ENCODE measurements at regions not wholly inside any gene's neighbourhood (a gene's known extent, or its start where the extent isn't known, plus 50 kb on each side); places are given as distances from the start of the nearest gene placed in this dataset.

DNA sequence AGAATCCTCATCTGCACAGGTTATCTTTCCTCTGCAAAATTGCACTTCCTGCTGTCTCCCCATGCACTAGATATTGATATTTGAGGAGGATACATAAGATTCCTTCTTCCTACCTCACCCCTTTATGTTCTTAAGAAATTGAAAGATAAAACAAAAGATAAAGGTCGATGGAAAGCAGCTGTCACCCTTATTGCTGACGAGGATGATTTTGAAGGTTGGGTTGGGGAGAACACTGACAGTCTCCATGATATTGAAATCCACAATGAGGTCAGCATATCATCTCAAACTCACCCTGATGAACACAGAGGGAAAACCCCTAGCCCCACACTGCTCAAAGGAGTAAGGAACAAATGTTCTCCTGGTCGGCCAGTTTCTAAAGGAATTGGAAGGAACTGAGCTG, 110.6 kb upstream of the FUT9 start:
- Histone ChIP-seq H3K36me3 (ENCODE audit: control insufficient read depth in 2 of 2, insufficient read depth in 2 of 2, low read length in 1 of 2) (no peaks in the 10 kb centered on the region), H3K79me2 (ENCODE audit: control insufficient read depth, insufficient read depth, low read length) (no peaks in the 10 kb centered on the region), H3K4me1 (ENCODE audit: control insufficient read depth, insufficient read depth, low read length) (no peaks in the 10 kb centered on the region), H2AFZ (ENCODE audit: control insufficient read depth, low read depth, low read length) (no peak overlapping the region), H3K4me2 (ENCODE audit: control insufficient read depth, insufficient read depth) (no peak overlapping the region), H3K9me3 (replicated peaks; ENCODE audit: control insufficient read depth, insufficient read depth, low read length) (no peaks in the 10 kb centered on the region), H3K9ac (ENCODE audit: control insufficient read depth, insufficient read depth, low read length) (no peak overlapping the region), H3K27me3 (replicated peaks in 1 of 2; ENCODE audit: control insufficient read depth in 2 of 2, insufficient read depth in 2 of 2, low read length in 1 of 2) (no peaks in the 10 kb centered on the region), H4K20me1 (ENCODE audit: control insufficient read depth, insufficient read depth) (no peaks in the 10 kb centered on the region), H3K27ac (ENCODE audit: control insufficient read depth, insufficient read depth) (no peak overlapping the region), H3K4me3 (no peak overlapping the region)
- ChIA-PET POLR2A (no interaction called here), CTCF (no interaction called here), SMC1A (ENCODE audit: uncharacterized antibody, unreplicated experiment) (no interaction called here), RAD21 (ENCODE audit: unreplicated experiment) (no interaction called here)
- in situ Hi-C loops (cut with MboI) = no loop called here
- DNase-seq (ENCODE audit: low read depth, low spot score) (no peak), FAIRE-seq (no peak), ATAC-seq (no peak)
- intact Hi-C loops (cut with micrococcal nuclease; ENCODE audit: unreplicated experiment) = no loop called here
- TF ChIP-seq RB1 (IDR thresholded peaks at IDR 0.05; ENCODE audit: borderline replicate concordance) (no peak), BACH1 (IDR thresholded peaks at IDR 0.05; ENCODE audit: borderline replicate concordance) (no peak), GATAD2B (conservative IDR thresholded peaks at IDR 0.05; ENCODE audit: low read depth) (no peak), RBBP5 (conservative IDR thresholded peaks at IDR 0.05) (no peak), ATF7 (IDR thresholded peaks at IDR 0.05; ENCODE audit: low read depth) (no peak), ZNF592 (IDR thresholded peaks at IDR 0.05) (no peak), IRF4 (IDR thresholded peaks at IDR 0.05; ENCODE audit: low read depth, low read length) (no peak), CBX3 (IDR thresholded peaks at IDR 0.05; ENCODE audit: borderline replicate concordance, low read depth) (no peak), SMARCA5 (IDR thresholded peaks at IDR 0.05) (no peak), WRNIP1 (IDR thresholded peaks at IDR 0.05; ENCODE audit: borderline replicate concordance, low read depth, low read length) (no peak), JUND (IDR thresholded peaks at IDR 0.05; ENCODE audit: low read depth, low read length) (no peak), SREBF2 (IDR thresholded peaks at IDR 0.05; ENCODE audit: low read length) (no peak), ZNF24 (IDR thresholded peaks at IDR 0.05) (no peak), LARP7 (IDR thresholded peaks at IDR 0.05) (no peak), NR2F1 (conservative IDR thresholded peaks at IDR 0.05) (no peak), SUPT20H (IDR thresholded peaks at IDR 0.05; ENCODE audit: borderline replicate concordance, control insufficient read depth, low read depth, low read length) (no peak), NFYB (IDR thresholded peaks at IDR 0.05; ENCODE audit: insufficient read depth, low read depth, low read length) (no peak), SMAD5 (IDR thresholded peaks at IDR 0.05; ENCODE audit: low read depth) (no peak), KAT2A (conservative IDR thresholded peaks at IDR 0.05; ENCODE audit: control insufficient read depth, low read depth, low read length) (no peak)
- TF ChIP-seq, protein P1, sequence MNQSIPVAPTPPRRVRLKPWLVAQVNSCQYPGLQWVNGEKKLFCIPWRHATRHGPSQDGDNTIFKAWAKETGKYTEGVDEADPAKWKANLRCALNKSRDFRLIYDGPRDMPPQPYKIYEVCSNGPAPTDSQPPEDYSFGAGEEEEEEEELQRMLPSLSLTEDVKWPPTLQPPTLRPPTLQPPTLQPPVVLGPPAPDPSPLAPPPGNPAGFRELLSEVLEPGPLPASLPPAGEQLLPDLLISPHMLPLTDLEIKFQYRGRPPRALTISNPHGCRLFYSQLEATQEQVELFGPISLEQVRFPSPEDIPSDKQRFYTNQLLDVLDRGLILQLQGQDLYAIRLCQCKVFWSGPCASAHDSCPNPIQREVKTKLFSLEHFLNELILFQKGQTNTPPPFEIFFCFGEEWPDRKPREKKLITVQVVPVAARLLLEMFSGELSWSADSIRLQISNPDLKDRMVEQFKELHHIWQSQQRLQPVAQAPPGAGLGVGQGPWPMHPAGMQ (IDR thresholded peaks at IDR 0.05; ENCODE audit: borderline replicate concordance) = no peak
- BruUV-seq (replicated peaks) = no TSS peak
- WGBS (ENCODE audit: insufficient coverage, insufficient replicate concordance, low lambda C conversion rate, missing lambda C conversion rate) = 25% methylated on average over 3 of the region's 3 CpGs

All from GM12878 (cell line).